ENCODE measurements at regions not wholly inside any gene's neighbourhood (a gene's known extent, or its start where the extent isn't known, plus 50 kb on each side); places are given as distances from the start of the nearest gene placed in this dataset.

- H3K27me3 ChIP-seq (ENCODE audit: low read depth): no peaks in the 10 kb centered on the region
- no peaks in the 10 kb centered on the region for H3K4me1 ChIP-seq
- no peaks in the 10 kb centered on the region for H3K36me3 ChIP-seq
- no peak overlapping the region for H3K27ac ChIP-seq
- ATAC-seq (no peak), DNase-seq (no peak)
- no peak for TF ChIP-seq CTCF (IDR thresholded peaks at IDR 0.05)
- no peak overlapping the region for H3K4me3 ChIP-seq
- intact Hi-C loops (cut with DNase I): no loop called here
- no peaks in the 10 kb centered on the region for H3K9me3 ChIP-seq
These were observed 269.2 kb upstream of the LRTM1 start for GRCh38 chr3:55197021-55197420.

DNA sequence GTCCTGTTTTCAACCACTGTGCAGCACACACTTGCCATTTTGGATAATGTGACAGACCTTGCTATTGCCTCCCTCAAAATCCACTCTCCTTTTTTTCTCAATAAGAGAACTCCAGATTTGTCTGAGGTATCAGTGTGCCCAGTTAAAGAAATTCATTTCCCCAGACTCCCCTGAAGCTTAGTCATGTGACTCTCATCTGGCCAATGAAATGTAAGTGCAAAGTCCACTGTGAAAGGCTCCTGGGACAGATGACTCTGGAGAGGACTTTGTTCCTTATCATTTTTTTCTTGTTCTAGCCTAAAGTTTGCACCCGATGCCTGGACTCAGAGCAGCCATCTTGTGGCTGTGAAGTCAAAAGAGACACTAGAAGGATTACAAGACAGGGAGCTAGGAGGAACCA is 268.6 kb upstream of the LRTM1 start:
- no peaks in the 10 kb centered on the region for H3K36me3 ChIP-seq
- H3K4me1 ChIP-seq: no peaks in the 10 kb centered on the region
- no peaks in the 10 kb centered on the region for H3K9me3 ChIP-seq
- no peaks in the 10 kb centered on the region for H3K27me3 ChIP-seq (ENCODE audit: low read depth)
- H3K4me3 ChIP-seq: no peak overlapping the region
- TF ChIP-seq CTCF (IDR thresholded peaks at IDR 0.05): no peak
- intact Hi-C loops (cut with DNase I): no loop called here
- ATAC-seq (no peak), DNase-seq (no peak)
- no peak overlapping the region for H3K27ac ChIP-seq

GRCh38 chr3:55194376-55194775 is 266.5 kb upstream of the LRTM1 start:
- no peak overlapping the region for H3K4me3 ChIP-seq
- ATAC-seq (no peak), DNase-seq (no peak)
- H3K4me1 ChIP-seq: no peaks in the 10 kb centered on the region
- intact Hi-C loops (cut with DNase I): no loop called here
- H3K27ac ChIP-seq: no peak overlapping the region
- H3K27me3 ChIP-seq (ENCODE audit: low read depth): no peaks in the 10 kb centered on the region
- H3K36me3 ChIP-seq: no peaks in the 10 kb centered on the region
- no peaks in the 10 kb centered on the region for H3K9me3 ChIP-seq
- TF ChIP-seq CTCF (IDR thresholded peaks at IDR 0.05): no peak

DNA sequence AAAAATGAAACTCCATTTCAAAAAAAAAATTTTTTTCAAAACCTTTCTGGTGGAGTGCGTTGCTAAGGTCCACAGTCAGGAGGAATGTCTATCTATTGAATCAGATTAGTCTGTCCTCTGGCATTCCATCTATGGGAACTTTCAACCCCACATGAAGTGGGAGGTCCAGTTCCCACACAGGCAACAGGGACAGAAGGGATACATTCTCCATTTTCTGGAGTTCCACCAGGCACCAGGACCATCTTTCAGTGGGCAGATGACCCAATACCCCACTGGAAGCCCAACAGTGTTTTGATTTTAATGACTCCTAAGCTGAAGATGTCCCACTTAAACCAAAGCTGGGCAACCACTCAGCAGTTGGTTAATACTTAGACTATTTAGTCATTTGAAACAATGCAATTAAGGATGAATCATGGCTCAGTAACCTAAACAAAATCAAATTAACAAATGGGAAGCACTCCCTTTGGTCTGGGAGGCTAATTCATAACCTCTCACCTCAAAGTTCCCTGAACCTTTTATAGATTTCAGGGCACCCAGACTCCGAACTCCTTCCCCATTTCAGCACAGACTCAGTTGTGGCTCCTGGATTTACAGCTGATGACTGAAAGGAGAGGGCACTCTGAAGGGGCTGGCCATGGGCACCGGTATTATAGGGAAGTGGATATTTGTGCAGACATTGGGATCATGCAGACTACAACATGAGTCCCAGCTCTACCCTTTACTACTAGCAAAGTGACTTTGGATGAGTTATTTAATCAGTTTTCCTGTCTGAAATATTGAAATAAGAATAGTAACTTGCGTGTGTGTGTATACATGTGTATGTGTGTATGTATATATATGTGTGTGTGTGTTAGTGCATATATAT is 264.3 kb upstream of the LRTM1 start:
- H3K9me3 ChIP-seq: no peaks in the 10 kb centered on the region
- intact Hi-C loops (cut with DNase I): no loop called here
- ATAC-seq (no peak), DNase-seq (no peak)
- no peak overlapping the region for H3K27ac ChIP-seq
- H3K4me3 ChIP-seq: no peak overlapping the region
- no peaks in the 10 kb centered on the region for H3K27me3 ChIP-seq (ENCODE audit: low read depth)
- TF ChIP-seq CTCF (IDR thresholded peaks at IDR 0.05): no peak
- H3K36me3 ChIP-seq: no peaks in the 10 kb centered on the region
- H3K4me1 ChIP-seq: no peaks in the 10 kb centered on the region

DNA sequence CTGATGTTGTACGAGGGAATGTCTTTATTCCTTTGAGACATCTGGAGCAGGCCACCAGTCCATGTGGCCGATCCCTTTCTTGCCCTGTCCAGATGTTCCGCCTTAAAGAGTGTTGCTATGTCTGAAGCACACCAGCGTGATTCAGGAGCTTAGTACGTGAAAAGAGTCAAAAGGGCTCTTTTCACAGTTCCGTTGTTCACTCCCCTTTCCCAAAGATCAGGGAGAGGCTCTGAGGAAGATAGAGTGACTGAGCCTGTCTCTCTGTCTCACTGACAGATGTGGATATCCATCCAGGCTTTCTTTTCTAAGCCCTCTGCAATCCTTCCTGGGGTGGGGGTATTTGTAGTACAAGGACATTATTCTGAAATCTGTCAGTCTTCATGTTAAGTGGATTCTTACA is 262.5 kb upstream of the LRTM1 start:
- no peak for ATAC-seq
- Histone ChIP-seq H3K4me3 (no peak overlapping the region), H3K9me3 (no peaks in the 10 kb centered on the region), H3K36me3 (no peaks in the 10 kb centered on the region), H3K4me1 (no peaks in the 10 kb centered on the region), H3K27me3 (ENCODE audit: low read depth) (no peaks in the 10 kb centered on the region), H3K27ac (no peak overlapping the region)
- no peak for TF ChIP-seq CTCF (IDR thresholded peaks at IDR 0.05)
- no peak for DNase-seq
- intact Hi-C loops (cut with DNase I): no loop called here
